ENCODE measurements at regions not wholly inside any gene's neighbourhood (a gene's known extent, or its start where the extent isn't known, plus 50 kb on each side); places are given as distances from the start of the nearest gene placed in this dataset.

GRCh38 chr12:76247992-76248391, 100.2 kb downstream of the BBS10 start:
- TF ChIP-seq POLR2AphosphoS5 (IDR thresholded peaks at IDR 0.05; ENCODE audit: insufficient read depth in 1 of 2, low read depth in 1 of 2) (no peak), CTCF (IDR thresholded peaks at IDR 0.05) (no peak), POLR2A (IDR thresholded peaks at IDR 0.05) (no peak)

Data from vagina (tissue), 2 donors.